Activated CD8-positive, alpha-beta memory T cell treated with anti-CD3 and anti-CD28 coated beads for 36 hours (primary cell): ENCODE measurements at regions not wholly inside any gene's neighbourhood (a gene's known extent, or its start where the extent isn't known, plus 50 kb on each side); places are given as distances from the start of the nearest gene placed in this dataset.
"Not testable (repeated sequence)": the region's sequence is repeated elsewhere in the genome, so short reads cannot be mapped to it uniquely, and the experiment has no call there.

Experiments used
- CTCF ChIA-PET: fragments of 350-600 bp; sonication (Branson Sonifier 250); formaldehyde crosslinking; loops from one replicate; lab custom pipeline; 2021; ENCODE audit warnings: antibody characterized with exemption; lab: Charles Lee
- POLR2A ChIA-PET: fragments of 350-600 bp; sonication (Branson Sonifier 250); formaldehyde crosslinking; loops from one replicate; lab custom pipeline; 2021; ENCODE audit warnings: antibody characterized with exemption; lab: Charles Lee

DNA sequence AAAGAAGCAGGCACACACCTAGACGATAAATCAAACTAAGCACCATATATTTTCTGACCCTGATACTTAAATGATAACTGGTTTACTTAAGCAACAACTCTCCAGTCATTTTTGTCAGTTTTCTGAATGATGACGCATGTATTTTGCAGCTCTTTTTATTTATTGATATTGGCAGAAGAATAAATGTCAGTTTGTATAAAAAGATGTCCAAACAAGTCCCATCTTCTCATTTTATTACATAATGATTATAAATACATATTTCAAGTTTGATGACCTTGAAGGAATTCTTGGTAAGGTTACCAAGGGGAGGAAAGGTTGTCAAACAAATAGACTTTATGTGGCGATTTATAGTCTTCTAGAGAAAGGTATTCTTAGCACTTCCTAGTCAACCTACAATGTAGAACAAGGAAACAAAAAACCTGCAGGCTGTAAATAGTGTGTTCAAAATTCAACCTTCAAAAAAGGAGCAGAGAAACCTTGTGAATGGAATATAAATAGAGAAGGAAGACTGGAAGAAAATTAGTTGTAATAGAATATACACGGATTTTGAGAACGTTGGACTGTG is 190.7 kb downstream of the JRKL start:
- CTCF ChIA-PET = no interaction called here
- POLR2A ChIA-PET = no interaction called here

DNA sequence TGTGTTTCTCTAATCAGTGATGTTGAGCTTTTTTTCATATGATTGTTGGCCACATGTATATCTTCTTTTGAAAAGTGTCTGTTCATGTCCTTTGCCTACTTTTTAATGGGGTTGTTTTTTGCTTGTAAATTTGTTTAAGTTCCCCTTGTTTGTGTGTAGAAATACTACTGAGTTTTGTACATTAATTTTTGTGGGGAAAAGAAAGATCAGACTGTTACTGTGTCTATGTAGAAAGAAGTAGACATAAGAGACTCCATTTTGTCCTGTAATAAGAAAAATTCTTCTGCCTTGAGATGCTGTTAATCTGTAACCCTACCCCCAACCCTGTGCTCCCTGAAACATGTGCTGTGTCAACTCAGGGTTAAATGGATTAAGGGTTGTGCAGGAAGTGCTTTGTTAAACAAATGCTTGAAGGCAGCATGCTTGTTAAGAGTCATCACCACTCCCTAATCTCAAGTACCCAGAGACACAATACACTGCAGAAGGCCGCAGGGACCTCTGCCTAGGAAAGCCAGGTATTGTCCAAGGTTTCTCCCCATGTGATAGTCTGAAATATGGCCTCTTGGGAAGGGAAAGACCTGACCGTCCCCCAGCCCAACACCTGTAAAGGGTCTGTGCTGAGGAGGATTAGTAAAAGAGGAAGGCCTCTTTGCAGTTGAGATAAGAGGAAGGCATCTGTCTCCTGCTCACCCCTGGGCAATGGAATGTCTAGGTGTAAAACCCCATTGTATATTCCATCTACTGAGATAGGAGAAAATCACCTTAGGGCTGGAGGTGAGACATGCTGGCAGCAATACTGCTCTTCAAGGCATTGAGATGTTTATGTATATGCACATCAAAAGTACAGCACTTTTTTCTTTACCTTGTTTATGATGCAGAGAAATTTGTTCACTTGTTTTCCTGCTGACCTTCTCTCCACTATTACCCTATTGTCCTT is 196.4 kb downstream of the JRKL start:
- POLR2A ChIA-PET, CTCF ChIA-PET: not testable (repeated sequence)

DNA sequence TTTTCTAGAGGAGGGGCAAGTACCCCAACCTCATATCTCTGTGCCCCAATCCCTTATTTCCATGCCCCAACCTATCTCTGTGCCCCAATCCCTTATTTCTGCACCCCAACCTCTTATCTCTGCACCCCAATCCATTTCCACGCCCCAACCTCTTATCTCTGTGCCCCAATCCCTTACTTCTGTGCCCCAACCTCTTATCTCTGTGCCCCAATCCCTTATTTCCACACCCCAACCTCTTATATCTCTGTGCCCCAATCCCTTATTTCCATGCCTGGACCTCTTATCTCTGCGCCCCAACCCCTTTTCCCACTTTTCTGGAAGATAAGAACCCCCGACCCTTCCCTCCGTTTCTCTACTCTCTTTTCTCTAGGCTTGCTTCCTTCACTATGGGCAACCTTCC is 199.0 kb downstream of the JRKL start:
- CTCF ChIA-PET, POLR2A ChIA-PET: not testable (repeated sequence)

GRCh38 chr11:96595011-96595410 is 205.2 kb downstream of the JRKL start:
- ChIA-PET POLR2A (no interaction called here), CTCF (no interaction called here)

DNA sequence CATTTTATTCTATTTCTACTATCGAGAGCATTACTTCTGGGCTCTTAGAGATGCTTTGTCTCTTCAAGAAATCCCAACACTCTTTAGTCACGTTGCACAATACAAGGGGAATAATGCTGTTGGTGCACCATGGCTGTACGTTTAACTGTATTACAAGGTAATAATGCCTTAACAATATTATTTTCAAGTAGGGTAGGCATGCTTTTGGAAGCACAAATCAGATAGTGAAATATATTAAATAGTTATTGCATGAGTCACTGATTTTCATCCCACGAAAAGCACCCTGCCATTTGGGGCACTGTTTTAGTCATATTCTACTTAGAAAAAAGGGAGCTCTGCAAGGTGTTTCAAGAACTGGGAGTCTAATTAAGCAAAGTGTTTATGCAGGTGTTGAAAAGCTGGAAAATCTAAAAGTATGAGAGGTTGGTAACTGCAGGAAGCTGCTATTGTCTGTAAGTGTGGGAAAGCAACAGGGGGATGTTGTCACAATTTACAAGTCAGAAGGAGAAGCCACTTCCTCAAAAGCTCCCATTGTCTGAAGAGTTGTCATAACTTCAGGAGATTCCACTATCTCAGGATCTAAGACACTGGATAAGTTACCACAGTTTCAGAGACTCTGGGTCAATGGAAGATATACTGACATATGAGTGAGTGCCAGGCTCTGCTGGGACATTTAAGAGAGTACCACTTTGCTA is 218.2 kb downstream of the JRKL start:
- ChIA-PET CTCF (no interaction called here), POLR2A (no interaction called here)

DNA sequence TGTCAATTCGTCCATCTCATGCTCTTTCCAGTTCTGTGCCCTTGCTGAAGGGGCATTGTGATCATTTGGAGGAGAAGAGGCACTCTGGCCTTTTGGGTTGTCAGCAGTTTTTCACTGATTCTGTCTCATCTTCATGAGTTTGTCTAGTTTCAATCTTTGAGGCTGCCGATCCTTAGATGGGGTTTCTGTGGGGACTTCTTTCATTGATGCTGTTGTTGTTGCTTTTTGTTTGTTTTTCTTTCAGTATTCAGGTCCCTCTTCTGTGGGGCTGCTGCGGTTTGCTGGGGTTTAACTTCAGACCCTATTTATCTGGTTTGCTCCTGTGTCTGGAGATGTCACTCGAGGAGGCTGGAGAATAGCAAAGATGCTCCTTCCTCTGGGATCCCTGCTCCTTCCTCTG is 224.3 kb downstream of the JRKL start:
- ChIA-PET POLR2A (no interaction called here), CTCF (no interaction called here)

DNA sequence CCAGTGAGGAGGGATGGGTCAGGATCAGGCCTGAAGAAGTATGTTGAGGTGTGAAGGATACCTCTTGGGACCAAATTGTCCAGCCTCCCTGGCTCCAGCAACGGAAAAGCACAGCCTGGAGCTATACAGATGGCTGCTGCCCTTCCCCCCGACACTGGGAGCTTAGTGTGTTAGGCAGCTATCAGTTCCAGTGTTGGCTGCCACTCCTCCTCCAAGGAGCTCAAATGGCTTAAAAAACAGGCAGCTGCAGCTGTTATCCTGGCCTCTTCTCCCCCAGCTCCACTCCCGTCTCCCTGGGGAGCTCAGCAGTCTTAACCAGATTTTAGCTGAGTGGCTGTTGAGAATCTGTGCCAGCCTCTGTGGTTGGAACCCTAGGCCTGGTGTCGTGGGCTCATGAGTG is 225.0 kb downstream of the JRKL start:
- ChIA-PET POLR2A (no interaction called here), CTCF (no interaction called here)

DNA sequence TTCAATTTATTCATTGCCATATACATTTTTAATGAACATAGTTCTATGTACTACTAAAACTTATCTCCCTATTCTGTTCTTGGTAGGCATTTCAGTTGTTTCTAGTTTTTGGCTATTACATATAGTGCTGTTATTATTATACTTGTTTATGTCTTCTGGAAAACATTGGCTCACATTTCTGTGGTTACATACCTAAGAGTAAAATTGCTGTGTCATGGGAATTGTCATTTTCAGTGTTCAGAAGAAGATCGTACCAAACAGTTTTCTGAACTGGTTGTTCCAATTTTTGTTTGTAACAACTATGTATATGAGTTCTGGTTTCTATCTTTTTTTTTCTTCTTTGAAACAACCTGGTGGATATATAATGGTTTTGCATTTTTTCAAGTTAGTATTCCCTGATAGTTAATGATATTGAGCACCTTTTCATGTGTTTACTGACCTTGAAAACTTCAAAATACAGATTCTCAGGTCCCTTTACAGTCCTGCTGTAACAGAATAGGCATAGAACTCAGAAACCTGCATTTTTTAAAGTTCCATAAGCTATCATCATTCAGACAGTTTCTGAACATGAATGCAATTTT is 230.7 kb downstream of the JRKL start:
- POLR2A ChIA-PET = no interaction called here
- CTCF ChIA-PET = no interaction called here

DNA sequence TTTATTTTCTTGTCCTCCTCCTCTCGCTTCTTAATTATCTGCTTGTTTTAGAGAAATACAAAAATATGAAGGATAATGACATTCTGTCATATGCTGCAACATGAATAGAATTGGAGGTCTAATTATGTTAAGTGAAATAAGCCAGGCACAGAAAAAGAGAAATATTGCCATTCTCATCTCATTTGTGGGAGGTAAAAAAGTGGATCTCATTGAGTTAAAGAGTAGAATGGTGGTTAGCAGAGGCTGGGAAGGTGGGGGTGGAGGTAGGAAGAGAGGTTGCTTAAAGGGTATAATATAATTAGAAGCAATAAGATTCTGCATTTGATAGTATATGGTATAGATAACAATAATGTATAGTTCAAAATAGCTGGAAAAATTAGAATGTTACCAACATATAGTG is 231.3 kb downstream of the JRKL start:
- POLR2A ChIA-PET = no interaction called here
- CTCF ChIA-PET = no interaction called here

DNA sequence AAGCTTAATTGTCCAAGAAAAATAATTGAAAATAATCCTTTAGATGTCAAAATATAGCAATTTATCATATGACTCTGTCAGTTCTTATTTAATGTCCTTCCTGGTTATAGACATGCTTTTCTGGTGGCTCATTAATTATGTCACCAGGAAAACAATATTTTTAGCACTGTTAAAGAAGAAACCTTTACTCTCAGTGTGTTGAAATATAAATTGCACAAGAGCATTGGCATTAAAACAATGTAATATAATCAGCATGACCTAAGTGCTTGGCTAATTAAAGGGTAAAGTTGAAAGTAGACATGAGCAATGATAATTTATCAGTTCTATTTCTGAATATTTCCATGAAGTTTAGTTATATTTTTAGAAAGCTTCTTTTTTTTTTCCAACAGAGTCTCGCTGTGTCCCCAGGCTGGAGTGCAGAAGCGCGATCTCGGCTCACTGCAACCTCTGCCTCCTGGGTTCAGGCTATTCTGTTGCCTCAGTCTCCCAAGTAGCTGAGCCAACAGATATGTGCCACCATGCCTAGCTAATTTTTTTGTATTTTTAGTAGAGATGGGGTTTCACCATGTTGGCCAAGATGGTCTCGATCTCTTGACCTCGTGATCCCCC is 232.3 kb downstream of the JRKL start:
- POLR2A ChIA-PET = no interaction called here
- CTCF ChIA-PET = no interaction called here

- CTCF ChIA-PET = no interaction called here
These were observed 234.3 kb downstream of the JRKL start for GRCh38 chr11:96624126-96624525.

GRCh38 chr11:96627376-96627775 is 237.6 kb downstream of the JRKL start:
- POLR2A ChIA-PET = no interaction called here
- CTCF ChIA-PET = no interaction called here

More at GRCh38 chr11:96624126-96624525, 234.3 kb downstream of the JRKL start:
- POLR2A ChIA-PET = no interaction called here

DNA sequence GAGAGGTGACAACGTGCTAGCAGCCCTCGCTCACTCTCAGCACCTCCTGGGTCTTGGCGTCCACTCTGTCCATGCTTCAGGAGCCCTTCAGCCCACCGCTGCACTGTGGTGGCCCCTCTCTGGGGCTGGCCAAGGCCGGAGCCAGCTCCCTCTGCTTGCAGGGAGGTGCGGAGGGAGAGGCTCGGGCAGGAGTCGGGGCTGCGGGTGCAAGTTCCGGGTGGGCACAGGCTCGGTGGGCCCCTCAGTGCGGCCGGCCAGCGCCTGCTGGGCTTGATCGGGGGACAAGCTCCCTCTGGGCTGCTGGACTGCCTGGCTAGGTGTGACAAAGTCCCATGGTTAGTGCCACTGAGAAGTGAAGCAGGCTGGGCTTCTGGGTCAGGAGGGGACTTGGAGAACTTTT is 245.8 kb downstream of the JRKL start:
- ChIA-PET POLR2A (no interaction called here), CTCF (no interaction called here)

DNA sequence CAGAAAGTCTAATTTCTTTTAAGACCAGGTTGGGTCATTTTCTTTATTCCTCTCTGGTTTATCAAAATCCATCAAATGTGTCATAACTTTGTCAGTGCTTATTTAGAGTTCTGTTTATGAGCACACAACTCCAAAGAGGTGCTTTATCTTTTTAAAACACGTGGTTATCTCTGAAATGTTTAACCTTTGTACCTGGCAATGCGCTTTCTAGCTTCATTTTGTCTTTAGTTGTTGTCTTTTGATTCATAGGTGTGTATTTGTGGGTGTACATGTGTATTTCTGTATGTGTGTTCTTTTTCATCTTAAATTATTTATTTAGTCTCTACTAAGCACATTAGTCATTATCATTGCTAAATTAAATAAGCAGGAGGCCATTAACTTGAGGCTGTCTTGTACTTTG is 251.4 kb downstream of the JRKL start:
- CTCF ChIA-PET = no interaction called here
- POLR2A ChIA-PET = no interaction called here

- ChIA-PET CTCF (no interaction called here), POLR2A (no interaction called here)
These were observed 252.8 kb downstream of the JRKL start for GRCh38 chr11:96642583-96642982.

GRCh38 chr11:96643173-96643572 is 253.4 kb downstream of the JRKL start:
- POLR2A ChIA-PET = no interaction called here
- CTCF ChIA-PET = no interaction called here

DNA sequence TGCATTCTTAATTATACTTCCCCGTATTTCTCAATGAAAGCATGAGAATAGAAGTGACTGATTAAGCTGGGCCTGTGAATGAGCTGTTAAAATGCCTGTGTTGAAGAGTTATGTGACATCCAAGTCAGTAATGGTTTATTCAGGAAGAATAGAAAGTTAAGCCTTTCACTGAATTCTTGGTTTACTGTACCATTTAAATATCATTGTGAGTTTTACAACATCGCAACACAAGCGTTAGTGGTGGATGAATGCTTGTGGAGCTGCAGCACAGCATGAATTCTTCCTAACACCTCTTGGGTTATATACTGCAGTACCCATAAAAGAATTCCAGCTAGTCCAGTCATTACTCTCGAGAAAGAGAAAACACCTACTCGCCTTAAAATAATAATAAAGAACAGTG is 257.8 kb downstream of the JRKL start:
- POLR2A ChIA-PET = no interaction called here
- CTCF ChIA-PET = no interaction called here

GRCh38 chr11:96648991-96649390 is 259.2 kb downstream of the JRKL start:
- POLR2A ChIA-PET = no interaction called here
- CTCF ChIA-PET = interaction anchor here (0.6 kb wide), 1 partner anchor 1628 kb away, joined by 3 read pairs; no protein-coding TSS in a partner anchor

- ChIA-PET CTCF (no interaction called here), POLR2A (no interaction called here)
These were observed 262.7 kb downstream of the JRKL start for GRCh38 chr11:96652516-96652915.

DNA sequence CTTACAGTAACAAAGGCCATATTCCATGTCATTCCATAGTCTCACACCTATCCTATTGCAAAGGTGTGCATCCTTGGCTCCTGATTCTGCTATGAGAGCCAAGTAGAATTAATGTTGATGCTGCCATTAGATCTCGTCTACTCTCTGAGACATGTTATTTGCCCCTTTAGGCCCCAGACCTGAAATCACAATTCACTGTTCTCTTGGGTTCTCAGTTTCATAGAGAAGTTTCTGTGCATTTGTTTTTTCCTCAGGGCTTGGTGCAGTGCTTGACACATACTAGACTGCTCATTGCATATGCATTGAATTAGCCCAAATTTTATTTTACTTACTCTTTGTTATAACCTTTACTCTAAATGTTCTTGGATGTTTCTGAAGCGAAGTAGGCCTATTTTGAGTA is 265.7 kb downstream of the JRKL start:
- ChIA-PET CTCF (no interaction called here), POLR2A (no interaction called here)
